ENCODE measurements at regions not wholly inside any gene's neighbourhood (a gene's known extent, or its start where the extent isn't known, plus 50 kb on each side); places are given as distances from the start of the nearest gene placed in this dataset.

- TF ChIP-seq ZBTB11 (CRISPR knock-in tag; IDR thresholded peaks at IDR 0.05) = no peak
- no peak for TF ChIP-seq ZBED1 (IDR thresholded peaks at IDR 0.05)
Measured at GRCh38 chr20:23165307-23165750, 79.2 kb upstream of the CD93 start (continued).

- in situ Hi-C loops (cut with MboI) (no loop called here), intact Hi-C loops (cut with micrococcal nuclease) (no loop called here)
- no peak for FAIRE-seq
- no peaks in the 10 kb centered on the region for H3K9me3 ChIP-seq (replicated peaks; ENCODE audit: control insufficient read depth, insufficient read depth, low read depth, low read length)
- no peak overlapping the region for H2AFZ ChIP-seq (ENCODE audit: low read depth, low read length)
- 91% methylated on average over 6 of the region's 13 CpGs for WGBS (ENCODE audit: insufficient coverage, low coverage, missing lambda C conversion rate)
- no peaks in the 10 kb centered on the region for H3K36me3 ChIP-seq (ENCODE audit: control insufficient read depth, insufficient read depth, low read length)
- no TSS peak for BruUV-seq (replicated peaks)
- H3K4me3 ChIP-seq = no peak overlapping the region
- TF ChIP-seq MTA2 (IDR thresholded peaks at IDR 0.05; ENCODE audit: low read depth) (no peak), ZNF583 (CRISPR knock-in tag; IDR thresholded peaks at IDR 0.05) (no peak), ZNF79 (CRISPR knock-in tag; IDR thresholded peaks at IDR 0.05; ENCODE audit: low read depth) (no peak), SNRNP70 (optimal IDR thresholded peaks at IDR 0.05; ENCODE audit: low read depth, low read length) (no peak), FUS (optimal IDR thresholded peaks at IDR 0.05; ENCODE audit: low read depth, low read length) (no peak), ZNF507 (tag; conservative IDR thresholded peaks at IDR 0.05) (no peak)
- TF ChIP-seq, protein P1, sequence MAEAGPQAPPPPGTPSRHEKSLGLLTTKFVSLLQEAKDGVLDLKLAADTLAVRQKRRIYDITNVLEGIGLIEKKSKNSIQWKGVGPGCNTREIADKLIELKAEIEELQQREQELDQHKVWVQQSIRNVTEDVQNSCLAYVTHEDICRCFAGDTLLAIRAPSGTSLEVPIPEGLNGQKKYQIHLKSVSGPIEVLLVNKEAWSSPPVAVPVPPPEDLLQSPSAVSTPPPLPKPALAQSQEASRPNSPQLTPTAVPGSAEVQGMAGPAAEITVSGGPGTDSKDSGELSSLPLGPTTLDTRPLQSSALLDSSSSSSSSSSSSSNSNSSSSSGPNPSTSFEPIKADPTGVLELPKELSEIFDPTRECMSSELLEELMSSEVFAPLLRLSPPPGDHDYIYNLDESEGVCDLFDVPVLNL (CRISPR knock-in tag; IDR thresholded peaks at IDR 0.05; ENCODE audit: low read depth) = no peak
- TF ChIP-seq, protein P2, sequence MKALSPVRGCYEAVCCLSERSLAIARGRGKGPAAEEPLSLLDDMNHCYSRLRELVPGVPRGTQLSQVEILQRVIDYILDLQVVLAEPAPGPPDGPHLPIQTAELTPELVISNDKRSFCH (CRISPR knock-in tag; IDR thresholded peaks at IDR 0.05) = no peak
- TF ChIP-seq, protein P2 (tag; IDR thresholded peaks at IDR 0.05) = no peak
- TF ChIP-seq, protein P3, sequence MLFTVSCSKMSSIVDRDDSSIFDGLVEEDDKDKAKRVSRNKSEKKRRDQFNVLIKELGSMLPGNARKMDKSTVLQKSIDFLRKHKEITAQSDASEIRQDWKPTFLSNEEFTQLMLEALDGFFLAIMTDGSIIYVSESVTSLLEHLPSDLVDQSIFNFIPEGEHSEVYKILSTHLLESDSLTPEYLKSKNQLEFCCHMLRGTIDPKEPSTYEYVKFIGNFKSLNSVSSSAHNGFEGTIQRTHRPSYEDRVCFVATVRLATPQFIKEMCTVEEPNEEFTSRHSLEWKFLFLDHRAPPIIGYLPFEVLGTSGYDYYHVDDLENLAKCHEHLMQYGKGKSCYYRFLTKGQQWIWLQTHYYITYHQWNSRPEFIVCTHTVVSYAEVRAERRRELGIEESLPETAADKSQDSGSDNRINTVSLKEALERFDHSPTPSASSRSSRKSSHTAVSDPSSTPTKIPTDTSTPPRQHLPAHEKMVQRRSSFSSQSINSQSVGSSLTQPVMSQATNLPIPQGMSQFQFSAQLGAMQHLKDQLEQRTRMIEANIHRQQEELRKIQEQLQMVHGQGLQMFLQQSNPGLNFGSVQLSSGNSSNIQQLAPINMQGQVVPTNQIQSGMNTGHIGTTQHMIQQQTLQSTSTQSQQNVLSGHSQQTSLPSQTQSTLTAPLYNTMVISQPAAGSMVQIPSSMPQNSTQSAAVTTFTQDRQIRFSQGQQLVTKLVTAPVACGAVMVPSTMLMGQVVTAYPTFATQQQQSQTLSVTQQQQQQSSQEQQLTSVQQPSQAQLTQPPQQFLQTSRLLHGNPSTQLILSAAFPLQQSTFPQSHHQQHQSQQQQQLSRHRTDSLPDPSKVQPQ (CRISPR knock-in tag; IDR thresholded peaks at IDR 0.05; ENCODE audit: borderline replicate concordance) = no peak
- H3K27ac ChIP-seq (ENCODE audit: extremely low read depth, low read depth, low read length) = no peak overlapping the region
- H3K4me1 ChIP-seq (replicated peaks in 1 of 2; ENCODE audit: control insufficient read depth in 2 of 2, insufficient read depth in 2 of 2, low read length in 2 of 2) = peaks cover 24 to 29% of the 10 kb centered on the region in 2 experiments
- H3K9ac ChIP-seq (ENCODE audit: insufficient read depth in 1 of 2, low read depth in 2 of 2, low read length in 2 of 2) = 0 out of 4 replicates have a peak overlapping the region, but pooled peaks of 1 of the 2 experiments have one; percentile 21
- DNase-seq (ENCODE audit: extremely low read depth in 1 of 4, low spot score in 3 of 4) = no peak
- H3K79me2 ChIP-seq (ENCODE audit: control insufficient read depth, insufficient read depth, low read length) = no peaks in the 10 kb centered on the region
- POLR2A ChIA-PET = interaction anchor here (0.6 to 0.8 kb wide), 2 partner anchors 10 to 13 kb away, joined by 4 to 5 read pairs; no protein-coding TSS in a partner anchor
- CTCF ChIA-PET (ENCODE audit: low intra/inter-chr PET ratio) = no interaction called here
- H4K20me1 ChIP-seq (replicated peaks; ENCODE audit: control insufficient read depth, insufficient read depth, low read length) = no peaks in the 10 kb centered on the region
- no peak for ATAC-seq
- no peaks in the 10 kb centered on the region for H3K27me3 ChIP-seq (ENCODE audit: control insufficient read depth in 2 of 2, insufficient read depth in 2 of 2, low read length in 2 of 2)
- no peak overlapping the region for H3K4me2 ChIP-seq (ENCODE audit: insufficient read depth, low read length)
- H3K9me1 ChIP-seq (ENCODE audit: control insufficient read depth, insufficient read depth, low read length) = no peaks in the 10 kb centered on the region
Measured at GRCh38 chr20:23164176-23164601, 78.1 kb upstream of the CD93 start.
